T-helper 2 cell treated with Interferon-gamma antibody and Interleukin-4, amounts not matched to agents 100 ng/mL and 5 ng/mL, for 36 hours (primary cell): ENCODE measurements at regions not wholly inside any gene's neighbourhood (a gene's known extent, or its start where the extent isn't known, plus 50 kb on each side); places are given as distances from the start of the nearest gene placed in this dataset.
"Not testable (repeated sequence)": the region's sequence is repeated elsewhere in the genome, so short reads cannot be mapped to it uniquely, and the experiment has no call there.

ENCODE experiments used
- intact Hi-C: fragments of 100-400 bp; cut with micrococcal nuclease; formaldehyde crosslinking; loops from one replicate; pipeline ENCODE4 v1.15.1; 2023

DNA sequence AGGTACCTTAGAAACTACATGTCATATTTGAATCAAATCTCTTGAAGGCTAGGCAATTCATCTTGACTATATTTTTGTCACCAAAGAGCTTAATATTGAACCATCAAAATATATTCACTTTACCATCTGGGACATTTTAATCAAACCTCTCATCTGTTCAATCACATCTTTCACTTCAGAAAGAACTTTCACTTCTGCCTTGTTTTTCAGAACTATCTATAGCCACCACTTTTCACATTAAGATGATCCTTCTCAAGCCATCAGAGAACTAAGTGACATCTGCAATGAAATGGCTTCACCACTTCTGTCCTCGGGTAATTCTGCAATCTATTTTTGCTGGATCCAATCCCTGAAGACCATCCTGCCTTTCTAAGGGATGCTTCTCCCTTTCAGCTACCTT is 57.8 kb downstream of the OR2B2 start:
- intact Hi-C loops = no loop called here

DNA sequence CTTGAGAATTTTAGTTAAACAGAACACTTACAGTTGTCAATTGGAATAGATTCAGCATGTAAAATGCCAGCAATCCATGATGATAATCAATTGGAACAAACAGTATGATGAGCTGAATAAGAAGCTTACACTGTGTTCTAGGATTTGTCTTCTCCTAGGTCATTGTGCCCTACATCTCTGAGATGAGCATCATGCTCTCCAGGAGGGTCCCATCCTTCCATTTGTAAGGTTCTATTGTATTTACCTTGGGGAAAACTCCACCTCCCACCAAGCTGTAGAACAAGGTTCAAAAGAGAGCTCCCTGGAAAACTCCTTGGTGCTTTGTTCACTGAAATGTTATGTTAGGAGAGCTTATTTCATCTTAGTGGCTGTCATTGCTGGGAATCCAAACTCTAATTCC is 60.8 kb downstream of the OR2B2 start:
- intact Hi-C loops = no loop called here

DNA sequence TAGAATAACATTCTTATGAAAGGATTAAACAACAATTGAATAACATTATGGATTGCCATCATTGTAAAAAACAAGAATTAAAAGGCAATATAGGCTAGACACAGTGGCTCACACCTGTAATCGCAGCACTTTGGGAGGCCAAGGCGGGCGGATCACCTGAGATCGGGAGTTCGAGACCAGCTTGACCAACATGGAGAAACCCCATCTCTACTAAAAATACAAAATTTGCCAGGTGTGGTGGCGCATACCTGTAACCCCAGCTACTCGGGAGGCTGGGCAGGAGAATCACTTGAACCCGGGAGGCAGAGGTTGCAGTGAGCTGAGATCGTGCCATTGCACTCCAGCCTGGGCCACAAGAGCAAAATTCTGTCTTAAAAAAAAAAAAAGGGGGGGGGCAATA is 63.2 kb downstream of the OR2B2 start:
- intact Hi-C loops = not testable (repeated sequence)

DNA sequence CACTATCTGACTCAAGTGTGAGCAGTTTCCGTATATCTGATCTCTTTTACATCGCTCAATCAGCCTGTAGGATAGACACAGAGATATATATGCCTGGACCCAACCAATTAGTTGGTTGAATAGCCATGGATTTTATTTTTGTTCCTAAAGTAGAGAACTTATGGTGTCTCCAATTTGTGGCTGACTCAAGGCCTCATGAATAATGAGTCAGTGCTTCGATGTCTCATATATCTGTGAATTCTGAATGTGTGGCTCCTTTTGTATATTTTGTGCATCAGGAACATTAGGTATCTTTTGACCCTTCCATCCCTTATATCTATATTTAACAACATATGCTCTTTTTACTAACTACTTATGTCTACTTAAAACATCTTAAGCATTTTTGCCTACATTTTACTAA is 64.5 kb downstream of the OR2B2 start:
- intact Hi-C loops = no loop called here

DNA sequence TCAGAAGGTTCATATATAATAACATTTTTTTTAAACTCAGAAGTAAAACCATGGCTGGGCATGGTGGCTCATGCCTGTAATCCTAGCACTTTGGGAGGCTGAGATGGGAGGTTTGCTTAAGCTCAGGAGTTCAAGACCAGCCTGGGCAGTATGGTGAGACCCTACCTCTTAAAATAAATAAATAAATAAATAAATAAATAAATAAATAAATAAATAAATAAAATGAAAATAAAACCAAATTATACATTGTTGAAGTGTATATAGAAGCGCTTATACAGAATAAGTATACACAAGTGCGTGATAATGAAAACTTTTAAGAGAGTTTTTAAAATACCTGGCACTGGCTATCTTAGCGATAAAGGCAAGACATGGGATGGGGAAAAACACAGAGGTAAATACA is 71.6 kb downstream of the OR2B2 start:
- intact Hi-C loops = no loop called here

DNA sequence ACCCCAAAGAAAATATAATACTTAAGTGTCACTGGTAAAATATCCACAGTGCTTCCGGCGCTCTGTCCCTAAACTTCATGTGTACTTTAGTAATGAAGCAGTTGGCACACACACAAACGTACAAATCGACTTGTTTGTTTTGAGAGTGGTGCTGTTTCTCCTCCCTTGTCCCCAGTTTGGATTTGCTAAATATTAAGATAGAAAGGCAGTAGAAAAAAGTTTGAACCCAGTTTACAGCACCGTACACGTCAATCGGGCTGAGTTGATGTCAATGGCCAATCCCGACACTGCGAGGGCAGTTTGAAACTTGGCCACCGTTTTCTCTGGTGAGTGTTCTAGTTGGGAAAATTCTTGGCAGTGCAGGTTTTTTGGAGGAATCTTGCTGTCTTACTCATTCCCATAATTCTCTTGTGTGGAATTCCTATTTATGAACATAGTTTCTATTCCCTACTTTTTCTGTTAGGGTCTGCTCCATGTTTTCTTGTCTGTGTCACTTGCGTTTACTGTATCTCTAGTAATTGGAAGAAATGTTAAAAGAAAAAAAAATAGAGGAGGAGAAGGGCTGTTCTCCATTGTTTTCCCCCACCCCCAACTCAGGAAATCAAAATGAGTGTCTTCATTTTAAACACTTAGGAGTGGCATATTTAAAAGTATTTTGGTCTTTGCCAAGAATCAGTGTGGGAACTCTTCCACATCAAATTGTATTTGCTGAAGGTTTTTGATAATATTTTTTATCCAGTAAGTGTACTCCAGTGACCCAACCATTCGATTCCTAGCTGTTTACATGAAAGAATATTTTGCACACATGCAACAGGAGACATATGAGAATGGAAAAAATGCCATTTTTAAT is 72.3 kb downstream of the OR2B2 start:
- intact Hi-C loops = loop anchor here (10.0 kb wide), 3 partner anchors 1565 to 1815 kb away; a partner anchor contains a TSS

DNA sequence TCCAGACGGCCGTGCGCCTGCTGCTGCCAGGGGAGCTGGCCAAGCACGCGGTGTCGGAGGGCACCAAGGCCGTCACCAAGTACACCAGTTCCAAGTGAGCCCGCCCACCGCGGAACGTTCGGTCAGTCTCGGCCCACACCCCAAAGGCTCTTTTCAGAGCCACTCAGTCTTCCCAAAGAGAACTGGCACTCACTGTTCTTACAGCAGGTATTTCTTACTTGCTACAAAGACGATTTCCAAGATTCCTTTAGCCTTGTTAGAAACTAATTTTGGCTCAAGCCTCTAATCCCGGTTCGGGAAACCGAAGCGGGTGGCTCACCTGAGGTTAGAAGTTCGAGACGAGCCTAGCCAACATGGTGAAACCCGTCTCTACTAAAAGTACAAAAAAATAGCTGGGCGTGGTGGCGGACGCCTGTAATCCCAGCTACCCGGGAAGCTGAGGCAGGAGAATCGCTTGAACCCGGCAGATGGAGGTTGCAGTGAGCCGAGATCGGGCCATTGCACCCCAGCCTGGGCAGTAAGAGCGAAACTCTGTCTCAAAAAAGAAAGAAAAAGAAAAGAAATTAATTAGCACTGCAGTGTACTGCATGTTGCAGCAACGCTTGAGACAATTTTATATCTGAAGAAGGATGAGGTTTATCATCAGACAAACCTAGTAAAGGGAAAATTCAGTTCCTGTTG is 73.1 kb downstream of the OR2B2 start:
- intact Hi-C loops = loop anchor here (1.0 to 10.0 kb wide), 6 partner anchors 15 to 1814 kb away; a partner anchor contains a TSS

DNA sequence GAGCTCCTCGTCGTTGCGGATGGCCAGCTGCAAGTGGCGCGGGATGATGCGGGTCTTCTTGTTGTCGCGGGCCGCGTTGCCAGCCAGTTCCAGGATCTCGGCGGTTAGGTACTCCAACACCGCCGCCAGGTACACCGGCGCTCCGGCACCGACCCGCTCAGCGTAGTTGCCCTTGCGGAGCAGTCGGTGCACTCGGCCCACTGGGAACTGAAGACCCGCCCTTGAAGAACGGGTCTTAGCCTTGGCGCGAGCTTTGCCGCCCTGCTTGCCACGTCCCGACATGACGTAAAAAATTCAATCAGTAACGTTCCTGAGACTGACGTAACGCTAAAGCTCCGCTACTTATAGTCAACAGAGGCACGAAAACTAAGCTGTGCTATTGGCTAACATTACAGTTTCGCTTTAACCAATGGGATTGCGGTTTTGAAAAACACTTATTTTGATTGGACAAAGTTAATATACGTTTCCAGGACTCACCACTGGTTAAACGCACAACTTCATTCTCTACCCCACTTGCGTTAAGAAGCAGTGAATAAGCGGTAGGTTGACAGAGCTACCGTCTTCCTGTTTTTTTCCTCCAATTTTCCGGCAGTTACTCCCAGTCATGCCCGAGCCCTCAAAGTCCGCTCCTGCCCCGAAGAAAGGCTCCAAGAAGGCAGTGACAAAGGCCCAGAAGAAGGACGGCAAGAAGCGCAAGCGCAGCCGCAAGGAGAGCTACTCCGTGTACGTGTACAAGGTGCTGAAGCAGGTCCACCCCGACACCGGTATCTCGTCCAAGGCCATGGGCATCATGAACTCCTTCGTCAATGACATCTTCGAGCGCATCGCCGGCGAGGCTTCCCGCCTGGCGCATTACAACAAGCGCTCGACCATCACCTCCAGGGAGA is 73.9 kb downstream of the OR2B2 start:
- intact Hi-C loops = loop anchor here (1.0 to 10.0 kb wide), 6 partner anchors 14 to 1814 kb away; a partner anchor contains a TSS

DNA sequence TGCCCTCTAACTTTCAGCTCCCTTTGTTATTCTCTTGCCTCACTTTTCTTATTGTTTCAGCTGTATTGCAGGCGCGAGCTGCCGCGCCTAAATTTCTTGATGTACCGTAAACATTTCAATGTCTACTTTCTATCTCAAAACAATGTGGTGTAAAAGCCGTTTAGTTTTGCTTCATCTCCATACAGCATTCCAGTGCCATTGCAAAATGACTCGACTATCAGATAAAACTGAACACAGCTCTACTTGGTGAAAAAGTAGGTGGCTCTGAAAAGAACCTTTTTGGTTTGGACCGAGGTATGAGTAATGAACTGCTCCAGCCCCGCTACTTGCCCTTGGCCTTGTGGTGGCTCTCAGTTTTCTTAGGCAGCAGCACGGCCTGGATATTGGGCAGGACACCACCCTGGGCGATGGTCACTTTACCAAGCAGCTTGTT is 74.6 kb downstream of the OR2B2 start:
- intact Hi-C loops = loop anchor here (1.0 to 10.0 kb wide), 8 partner anchors 13 to 1813 kb away; a partner anchor contains a TSS

DNA sequence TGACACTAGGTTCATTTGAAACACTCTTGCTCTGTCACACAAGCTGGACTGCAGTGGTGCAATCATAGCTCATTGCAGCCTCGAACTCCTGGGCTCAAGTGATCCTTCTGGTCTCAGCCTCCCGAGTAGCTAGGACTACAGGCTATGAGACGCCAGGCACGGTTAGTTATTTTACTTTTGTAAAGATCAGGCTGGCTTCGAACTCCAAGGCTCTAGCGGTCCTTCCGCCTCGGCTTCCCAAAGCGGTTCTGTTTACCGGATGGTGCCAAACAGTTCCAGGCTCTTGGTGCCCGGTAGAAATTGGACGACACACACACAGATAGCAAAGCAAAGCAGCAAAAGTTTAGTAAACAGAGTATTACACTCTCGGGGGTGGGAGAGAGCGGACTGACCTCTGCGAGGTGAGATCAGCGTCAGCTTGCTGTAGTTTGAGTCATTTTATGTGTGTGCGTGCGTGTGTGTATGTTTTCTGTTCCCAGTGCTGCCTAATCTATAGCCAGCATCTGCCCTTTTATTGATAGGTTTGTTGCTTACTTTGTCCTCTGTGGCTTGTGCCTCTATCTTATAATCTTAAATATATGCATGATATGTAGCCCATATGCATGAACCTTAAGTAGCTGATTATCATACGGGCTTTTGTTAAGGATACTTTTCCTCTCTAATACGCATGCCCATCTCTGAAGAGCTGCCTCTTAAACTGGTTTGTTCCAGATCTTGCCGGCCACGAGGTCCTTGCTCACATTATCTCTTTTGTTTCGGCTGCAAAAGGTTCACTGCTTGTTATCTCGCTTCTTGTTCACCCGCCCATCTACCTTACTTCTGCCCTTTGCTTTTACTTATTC is 75.2 kb downstream of the OR2B2 start:
- intact Hi-C loops = loop anchor here (1.0 to 10.0 kb wide), 5 partner anchors 22 to 1812 kb away; a partner anchor contains a TSS

DNA sequence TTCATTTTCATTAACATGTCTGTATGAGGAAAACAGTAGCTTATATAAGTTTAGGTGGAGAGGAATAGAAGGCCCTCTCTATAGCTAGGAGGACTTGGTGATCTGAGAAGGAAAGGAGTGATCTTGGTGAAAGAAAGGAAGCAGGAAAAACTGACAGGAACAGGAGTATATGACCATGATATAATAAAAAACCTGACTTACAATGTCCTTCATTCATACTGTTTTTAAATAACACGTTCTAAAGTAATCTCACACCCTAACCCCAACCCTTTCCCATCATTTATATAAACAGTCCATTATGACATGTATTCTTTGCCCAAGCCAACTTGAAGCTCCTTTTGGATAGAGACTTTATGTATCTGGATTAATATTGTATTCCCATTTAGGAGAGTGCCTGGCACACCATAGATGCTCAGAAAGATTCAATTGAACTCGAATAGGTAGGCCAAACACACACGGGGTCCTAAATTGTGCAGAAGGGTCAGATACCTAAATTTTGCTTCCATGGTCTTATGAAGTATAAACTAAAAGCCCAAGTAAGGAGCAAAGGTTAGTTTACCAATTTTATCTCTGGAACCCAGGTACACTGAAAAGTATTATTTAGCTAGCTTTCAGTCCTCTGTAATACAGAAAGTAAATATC is 75.9 kb downstream of the OR2B2 start:
- intact Hi-C loops = loop anchor here (10.0 kb wide), 3 partner anchors 1561 to 1811 kb away; a partner anchor contains a TSS

DNA sequence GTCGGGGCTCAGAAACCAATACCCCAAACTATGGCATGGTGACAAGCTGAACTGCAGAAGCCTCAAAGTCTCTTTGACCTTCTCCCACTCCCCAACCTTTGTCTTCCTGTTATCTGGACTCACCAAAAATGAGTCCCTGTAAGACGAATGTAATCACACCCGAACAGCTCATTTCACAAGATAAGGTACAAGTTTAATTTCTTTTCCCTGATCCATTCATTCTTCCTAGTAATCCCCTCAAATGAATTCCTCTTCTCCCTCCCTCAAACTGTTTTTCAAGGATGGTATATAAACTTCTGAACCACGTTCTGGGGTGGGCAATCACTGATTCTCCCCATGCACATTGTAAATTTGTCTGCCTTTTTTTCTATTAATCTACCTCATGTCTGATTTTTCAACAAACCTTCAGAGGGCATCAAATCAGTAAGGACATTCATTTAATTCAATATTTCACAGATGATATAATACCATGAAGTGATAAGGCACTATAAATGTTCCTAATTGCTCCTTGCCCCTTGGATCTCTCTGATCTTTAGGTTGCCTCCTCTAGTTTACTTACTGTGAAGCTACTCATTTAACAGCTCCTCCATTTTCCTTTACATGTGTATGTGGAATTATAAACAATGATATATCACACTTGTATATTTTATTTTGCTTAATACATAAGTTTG is 77.2 kb downstream of the OR2B2 start:
- intact Hi-C loops = loop anchor here (10.0 kb wide), 3 partner anchors 1560 to 1810 kb away; a partner anchor contains a TSS

DNA sequence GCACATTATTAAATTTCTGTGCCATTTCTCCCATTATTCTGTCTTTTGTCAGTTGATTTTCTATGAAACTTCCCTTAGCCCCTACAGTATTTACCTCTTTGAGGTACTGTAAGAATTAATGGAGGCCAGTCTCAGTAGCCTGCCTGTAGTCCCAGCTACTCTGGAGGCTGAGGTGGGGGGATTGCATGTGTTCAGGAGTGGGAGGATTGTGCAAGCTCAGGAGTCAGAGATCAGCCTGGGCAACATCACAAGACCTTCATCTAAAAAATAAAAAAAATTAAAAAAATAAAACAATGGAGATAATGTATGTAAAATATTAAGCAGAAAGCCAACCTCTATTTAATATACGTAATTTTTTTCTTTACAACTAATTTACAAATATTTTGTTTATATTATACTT is 77.8 kb downstream of the OR2B2 start:
- intact Hi-C loops = loop anchor here (10.0 kb wide), 3 partner anchors 1560 to 1810 kb away; a partner anchor contains a TSS

DNA sequence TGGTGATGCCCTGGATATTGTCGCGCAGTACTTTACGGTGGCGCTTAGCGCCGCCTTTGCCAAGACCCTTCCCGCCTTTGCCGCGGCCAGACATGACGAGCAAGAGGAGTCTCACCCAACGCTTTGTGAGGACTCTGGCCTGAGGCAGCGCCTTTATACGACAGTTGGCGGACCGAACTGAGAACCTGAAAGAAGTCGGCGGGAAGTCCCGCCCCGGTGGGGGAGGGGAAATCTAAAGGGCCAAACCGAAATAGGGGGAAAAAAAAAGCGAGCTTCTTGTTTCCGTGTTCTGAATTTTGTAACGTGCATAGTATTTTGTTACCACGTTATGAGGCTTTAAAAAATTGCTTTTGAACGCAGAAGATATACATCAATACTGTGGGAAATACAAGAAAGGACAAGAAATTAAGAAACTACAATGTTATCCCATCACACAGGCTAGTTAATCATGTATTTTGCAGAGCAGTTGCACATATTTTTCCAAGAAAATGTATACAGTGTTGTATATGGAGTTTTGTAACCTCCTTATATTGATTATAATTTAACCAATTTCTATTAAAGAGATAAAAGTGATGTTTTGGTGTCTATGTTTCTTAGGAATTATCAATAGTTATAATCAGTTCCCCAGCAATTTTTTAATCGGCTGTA is 80.6 kb downstream of the OR2B2 start:
- intact Hi-C loops = loop anchor here (10.0 kb wide), 3 partner anchors 1557 to 1807 kb away; a partner anchor contains a TSS

DNA sequence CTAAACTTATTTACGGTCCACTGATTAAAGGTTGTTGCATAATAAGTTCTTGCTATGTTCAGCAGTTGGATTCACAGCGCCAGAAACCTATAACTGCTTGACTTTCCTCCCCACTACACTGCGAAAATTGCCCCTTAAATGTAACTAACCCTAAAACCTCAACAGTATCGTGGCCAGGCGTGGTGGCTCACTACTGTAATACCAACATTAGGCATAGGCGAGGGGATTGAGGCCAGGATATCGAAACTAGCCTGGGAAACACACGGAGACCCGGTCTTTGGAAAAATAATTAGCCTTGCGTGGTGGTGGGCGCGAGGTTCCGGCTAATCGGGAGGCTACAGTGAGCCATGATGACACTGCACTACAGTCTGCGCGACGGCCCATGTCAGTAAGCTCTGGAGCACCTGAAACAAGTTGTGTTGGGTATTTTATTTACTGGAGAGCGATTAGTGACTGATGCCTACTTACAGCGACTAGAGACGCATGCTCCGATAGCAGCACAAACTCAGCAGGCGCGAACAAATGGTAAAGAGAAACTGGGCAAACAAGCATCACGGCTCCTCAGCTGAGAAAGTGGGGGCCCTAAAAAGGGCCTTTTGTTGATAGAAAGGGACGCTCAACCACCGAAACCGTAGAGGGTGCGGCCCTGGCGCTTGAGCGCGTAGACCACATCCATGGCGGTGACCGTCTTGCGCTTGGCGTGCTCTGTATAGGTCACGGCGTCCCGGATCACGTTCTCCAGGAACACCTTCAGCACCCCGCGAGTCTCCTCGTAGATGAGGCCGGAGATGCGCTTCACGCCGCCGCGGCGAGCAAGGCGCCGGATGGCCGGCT is 81.4 kb downstream of the OR2B2 start:
- intact Hi-C loops = loop anchor here (10.0 kb wide), 3 partner anchors 1556 to 1806 kb away; a partner anchor contains a TSS

DNA sequence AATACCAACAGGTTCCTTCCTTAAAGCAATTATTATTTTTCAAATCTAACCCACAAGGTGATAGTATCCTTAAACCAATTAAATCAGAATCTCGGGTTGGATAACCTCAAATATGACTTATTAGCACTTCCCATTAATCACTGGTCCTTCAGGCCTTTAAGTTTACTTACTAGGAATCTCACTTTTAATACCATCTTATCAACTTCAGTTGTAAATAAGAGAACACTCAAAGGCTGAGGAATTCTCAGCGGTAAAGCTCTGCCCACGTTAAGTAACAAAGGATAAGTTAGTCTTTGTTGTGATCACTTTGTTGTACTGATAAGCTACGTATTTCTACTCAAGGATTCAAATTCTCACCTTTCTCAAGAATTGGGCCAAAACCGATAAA is 82.0 kb downstream of the OR2B2 start:
- intact Hi-C loops = loop anchor here (10.0 kb wide), 3 partner anchors 1555 to 1805 kb away; a partner anchor contains a TSS

DNA sequence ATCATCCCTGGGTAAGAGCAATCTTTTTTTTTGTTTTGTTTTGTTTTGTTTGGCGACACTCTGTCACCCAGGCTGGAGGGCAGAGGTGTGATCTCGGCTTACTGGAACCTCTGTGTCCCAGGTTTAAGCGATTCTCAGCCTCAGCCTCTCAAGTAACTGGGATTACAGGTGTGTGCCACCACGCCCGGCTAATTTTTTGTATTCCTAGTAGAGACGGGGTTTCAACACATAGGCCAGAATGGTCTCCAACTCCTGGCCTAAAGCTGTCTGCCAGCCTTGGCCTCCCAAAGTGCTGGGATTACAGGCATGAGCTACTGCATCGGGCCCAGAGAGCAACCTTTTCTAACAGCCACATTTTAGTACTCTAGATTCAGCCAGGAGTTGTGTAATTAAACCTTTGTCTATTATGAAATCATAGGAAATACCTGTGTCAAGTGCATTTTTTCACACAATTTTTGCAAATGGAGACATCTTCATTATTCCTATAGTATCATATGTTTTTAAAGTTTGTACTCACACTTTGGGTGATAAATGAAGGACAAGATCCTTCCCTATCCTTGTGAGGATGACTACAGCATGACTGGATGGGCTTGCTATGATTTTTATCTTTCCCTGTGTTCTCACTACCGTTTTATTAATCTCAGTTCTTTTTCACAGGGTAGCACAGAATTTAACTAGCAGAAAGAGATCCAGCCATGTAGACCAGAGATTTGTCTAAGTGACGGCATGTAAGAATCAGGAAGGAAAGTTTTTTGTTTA is 82.6 kb downstream of the OR2B2 start:
- intact Hi-C loops = loop anchor here (10.0 kb wide), 3 partner anchors 1555 to 1805 kb away; a partner anchor contains a TSS
